ENCODE measurements at regions not wholly inside any gene's neighbourhood (a gene's known extent, or its start where the extent isn't known, plus 50 kb on each side); places are given as distances from the start of the nearest gene placed in this dataset.

- no peak for TF ChIP-seq JUND (IDR thresholded peaks at IDR 0.05; ENCODE audit: low read length)
- no peak for TF ChIP-seq CHD2 (IDR thresholded peaks at IDR 0.05; ENCODE audit: low read length)
- no peak for TF ChIP-seq JUN (IDR thresholded peaks at IDR 0.05; ENCODE audit: low read depth, low read length)
- no peak for TF ChIP-seq KDM5A (IDR thresholded peaks at IDR 0.05; ENCODE audit: low read length)
- TF ChIP-seq TBP (IDR thresholded peaks at IDR 0.05; ENCODE audit: low read depth, low read length), result no peak
- TF ChIP-seq SP2 (IDR thresholded peaks at IDR 0.05; ENCODE audit: low read length), result no peak
- no peak for TF ChIP-seq E2F6 (IDR thresholded peaks at IDR 0.05)
Observed at GRCh38 chr13:106220211-106220610, 315.3 kb downstream of the EFNB2 start (continued).
